Fibroblast of skin of abdomen (primary cell): ENCODE measurements at regions not wholly inside any gene's neighbourhood (a gene's known extent, or its start where the extent isn't known, plus 50 kb on each side); places are given as distances from the start of the nearest gene placed in this dataset.
A peak's percentile ranks its signal among the peaks of the same experiment; 100 is the strongest.
"Not testable (repeated sequence)": the region's sequence is repeated elsewhere in the genome, so short reads cannot be mapped to it uniquely, and the experiment has no call there.

Source experiments
- DNase-seq: peaks from one replicate; pipeline ENCODE4 v3.0.0-alpha.2; 2013

- DNase-seq = peak; percentile 54
Observed at GRCh38 chr15:62899090-62899493, 143.5 kb upstream of the TPM1 start.

- DNase-seq = no peak
Observed at GRCh38 chr15:62900071-62900802, 142.3 kb upstream of the TPM1 start.

DNA sequence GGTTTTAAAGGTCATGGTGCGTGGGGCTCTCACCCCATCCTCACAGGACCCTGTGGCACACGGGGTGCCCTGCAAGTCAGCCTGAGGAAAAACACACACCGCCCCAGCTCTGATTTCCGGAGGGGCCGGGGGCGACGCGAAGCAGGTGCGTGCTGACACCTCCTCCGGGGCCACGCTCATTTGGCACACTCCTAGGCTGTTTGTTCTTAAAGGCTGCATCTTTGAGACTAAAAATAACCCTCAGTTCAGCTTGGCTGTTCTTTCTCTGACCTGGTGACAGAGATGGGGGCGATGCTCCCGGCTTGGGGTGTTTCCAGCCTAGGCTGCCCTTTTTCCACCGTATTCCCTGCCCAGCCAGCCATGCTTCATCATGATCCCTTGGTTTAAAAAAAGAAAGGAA is 141.5 kb upstream of the TPM1 start:
- no peak for DNase-seq

- peak; percentile 51 for DNase-seq
Observed at GRCh38 chr15:62901909-62902546, 140.5 kb upstream of the TPM1 start.

DNA sequence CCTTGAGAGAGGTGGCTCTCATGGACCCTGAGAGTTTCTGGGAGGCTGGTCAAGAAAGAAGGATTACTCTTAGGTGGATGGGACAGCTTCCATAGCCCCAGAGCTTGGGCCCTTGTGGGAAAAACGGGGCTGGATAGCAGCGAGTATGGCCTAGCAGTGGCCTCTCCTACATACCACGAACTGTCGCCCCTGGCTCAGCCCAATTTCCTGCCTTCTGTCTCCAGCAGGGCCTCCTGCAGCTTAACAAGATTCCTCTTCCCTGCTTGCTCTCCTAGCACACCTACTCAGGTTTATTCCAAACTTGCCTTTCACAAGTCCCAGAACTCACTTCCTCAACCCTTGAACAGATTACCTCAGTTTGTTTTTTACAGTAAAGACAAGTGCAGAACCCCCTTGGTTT is 139.7 kb upstream of the TPM1 start:
- no peak for DNase-seq

GRCh38 chr15:62903437-62903836 is 139.1 kb upstream of the TPM1 start:
- DNase-seq = no peak

GRCh38 chr15:62904041-62904910 is 138.3 kb upstream of the TPM1 start:
- DNase-seq = no peak

DNA sequence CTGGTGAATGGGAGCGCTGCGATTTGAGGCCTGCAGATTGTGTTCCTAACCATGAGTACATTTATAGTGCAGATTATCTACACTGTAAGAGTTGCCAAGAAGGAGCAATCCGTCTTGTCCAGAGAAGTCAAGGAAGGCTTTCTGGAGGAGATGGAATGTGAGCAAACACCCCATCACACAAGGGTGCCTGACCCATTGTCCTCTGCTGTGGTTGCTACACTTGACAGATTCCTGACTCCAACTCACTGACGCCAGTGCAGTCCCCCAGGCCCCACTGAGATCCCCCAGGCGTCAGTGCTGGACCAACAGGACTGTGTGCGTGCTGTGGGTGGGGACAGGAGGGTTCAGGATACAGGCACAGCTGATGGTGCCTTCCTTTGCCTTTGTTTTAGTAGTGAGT is 135.9 kb upstream of the TPM1 start:
- no peak for DNase-seq

DNA sequence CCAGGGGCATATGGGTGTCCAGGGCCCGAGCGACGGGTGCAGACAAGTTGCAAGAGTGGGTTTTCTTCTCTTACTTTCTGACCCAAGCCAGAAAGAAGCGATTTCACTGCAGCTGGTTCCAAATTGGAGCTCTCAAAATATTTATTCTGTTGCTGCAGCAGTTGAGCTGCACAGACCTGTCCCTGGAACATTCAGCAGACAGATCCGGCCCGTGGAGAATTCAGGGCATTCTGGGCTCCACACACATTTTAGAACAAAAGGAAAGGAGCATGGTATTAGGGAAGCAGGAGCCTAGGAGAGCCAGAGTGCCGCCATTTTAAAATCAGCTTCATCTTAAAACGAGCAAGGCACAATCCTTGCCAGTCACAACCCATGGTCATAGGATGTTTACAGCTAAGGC is 135.3 kb upstream of the TPM1 start:
- DNase-seq = no peak

- not testable (repeated sequence) for DNase-seq
Observed at GRCh38 chr15:62908341-62908740, 134.2 kb upstream of the TPM1 start.

DNA sequence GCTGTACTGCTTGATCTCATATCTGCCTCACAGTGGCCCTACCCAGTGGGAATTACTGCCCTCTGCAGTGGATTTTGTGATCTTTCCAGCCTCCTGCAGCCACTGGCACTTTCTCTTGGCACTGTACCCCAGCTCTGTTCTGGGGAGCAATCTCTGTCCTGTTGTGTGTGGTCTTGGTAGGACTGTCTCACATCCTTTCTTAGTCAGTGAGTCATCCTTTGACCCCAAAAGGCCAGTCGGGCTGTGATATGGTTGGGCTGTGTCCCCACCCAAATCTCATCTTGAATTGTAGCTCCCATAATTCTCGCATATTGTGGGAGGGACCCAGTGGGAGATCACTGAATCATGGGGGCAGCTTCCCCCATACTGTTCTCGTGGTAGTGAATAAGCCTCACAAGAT is 133.3 kb upstream of the TPM1 start:
- DNase-seq = no peak

GRCh38 chr15:62912282-62912681 is 130.3 kb upstream of the TPM1 start:
- no peak for DNase-seq

- no peak for DNase-seq
Observed at GRCh38 chr15:62912808-62913207, 129.7 kb upstream of the TPM1 start.

DNA sequence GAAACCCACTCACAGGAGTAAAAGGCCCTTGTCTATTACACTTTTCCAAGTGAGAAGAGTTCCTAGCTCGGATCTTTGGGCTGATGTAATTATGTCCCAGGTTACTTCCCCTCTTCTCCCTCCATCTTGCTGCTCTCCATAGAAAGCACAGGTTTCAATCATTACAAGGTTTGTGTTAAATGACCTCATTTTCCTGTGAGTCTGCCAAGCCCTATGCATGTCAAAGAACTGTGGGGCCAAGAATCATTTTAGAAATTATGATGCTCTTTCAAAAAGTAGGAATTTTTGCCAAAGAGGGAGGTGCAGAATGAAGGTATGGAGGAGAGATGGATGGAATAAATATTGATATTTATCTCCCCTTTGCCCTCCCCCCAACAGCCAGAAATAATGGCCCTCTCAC is 129.3 kb upstream of the TPM1 start:
- peak; percentile 40 for DNase-seq

DNA sequence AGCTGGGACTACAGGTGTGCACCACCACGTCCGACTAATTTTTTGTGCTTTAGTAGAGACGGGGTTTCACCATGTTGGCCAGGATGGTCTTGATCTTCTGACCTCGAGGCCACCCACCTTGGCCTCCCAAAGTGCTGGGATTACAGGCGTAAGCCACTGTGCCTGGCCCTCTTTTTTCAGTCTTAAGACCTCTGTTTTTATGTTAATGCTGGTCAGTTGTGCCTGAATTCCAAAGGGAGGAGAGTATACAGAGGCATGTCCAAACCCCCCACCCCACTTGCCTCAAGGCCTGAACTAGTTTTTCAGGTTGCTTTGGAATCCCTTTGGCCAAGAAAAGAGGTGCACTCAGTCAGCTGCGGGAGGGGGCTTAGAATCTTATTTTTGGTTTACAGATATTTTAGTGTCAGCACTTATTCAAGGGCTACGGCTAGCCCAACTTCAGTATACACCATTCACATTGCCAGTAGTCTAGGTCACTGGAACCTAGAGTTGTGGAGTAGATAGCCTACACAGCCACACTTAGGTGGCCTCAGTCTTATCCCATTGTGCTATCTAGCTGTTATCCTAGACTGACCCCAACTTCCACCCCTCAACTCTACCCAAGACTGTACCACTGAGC is 128.0 kb upstream of the TPM1 start:
- no peak for DNase-seq

GRCh38 chr15:62920682-62921502 is 121.7 kb upstream of the TPM1 start:
- peak; percentile 74 for DNase-seq

GRCh38 chr15:62922514-62922913 is 120.0 kb upstream of the TPM1 start:
- DNase-seq = no peak

- DNase-seq = no peak
Observed at GRCh38 chr15:62925875-62926274, 116.7 kb upstream of the TPM1 start.

- DNase-seq = no peak
Observed at GRCh38 chr15:62927196-62927595, 115.4 kb upstream of the TPM1 start.

DNA sequence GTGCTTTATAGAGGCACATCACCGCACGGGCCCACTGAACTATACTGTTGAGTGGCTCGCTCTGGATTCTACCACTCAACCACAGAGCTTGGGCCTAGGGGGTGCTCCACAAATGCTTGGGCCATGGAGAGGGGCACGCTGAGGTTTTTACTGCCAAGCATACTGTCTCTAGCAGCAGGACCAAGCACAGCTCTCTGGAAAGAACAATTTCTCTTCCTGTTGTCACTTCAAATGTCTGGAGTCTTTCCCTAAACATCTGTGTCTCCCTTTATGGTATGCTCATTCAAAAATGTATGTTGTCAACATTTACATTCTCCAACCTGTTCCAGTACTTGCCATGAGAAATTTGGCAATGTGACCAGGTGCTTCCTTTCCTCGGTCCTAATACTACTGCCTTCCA is 114.7 kb upstream of the TPM1 start:
- DNase-seq = no peak

DNA sequence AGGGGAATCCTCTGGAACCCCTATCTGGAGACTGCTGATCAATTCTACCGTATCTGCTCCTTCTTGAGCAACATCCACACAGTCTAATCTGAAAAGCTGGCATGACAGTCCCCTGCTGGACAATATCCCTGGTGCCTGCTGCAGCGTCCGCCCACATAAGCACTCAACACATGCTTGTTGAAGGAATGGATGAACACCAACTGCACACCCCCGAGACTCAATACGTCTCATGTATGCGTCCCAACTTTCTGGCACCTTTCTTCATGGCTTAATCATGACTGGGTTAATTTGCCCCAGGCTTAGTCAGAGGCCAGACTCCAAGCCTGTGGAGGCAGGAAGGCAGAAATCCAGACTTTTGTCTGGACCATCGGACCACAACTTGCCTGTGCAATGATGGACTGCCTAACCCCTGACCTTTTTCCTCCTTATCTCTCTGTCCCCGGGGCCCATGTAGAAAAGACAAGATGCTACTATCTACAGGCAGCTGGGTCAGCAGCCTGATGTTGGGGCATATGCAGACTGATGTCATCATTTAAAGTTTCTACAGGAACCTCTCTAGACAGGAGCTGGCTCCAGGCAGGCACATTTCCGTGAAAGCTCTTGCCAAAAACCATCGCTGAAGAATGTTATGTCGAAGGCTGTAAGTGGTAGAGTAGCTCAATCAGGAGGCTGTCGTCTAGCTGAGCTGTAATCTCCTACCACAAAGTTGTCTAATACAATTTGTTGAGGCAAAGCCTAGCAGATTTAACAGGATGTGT is 114.1 kb upstream of the TPM1 start:
- peak; percentile 99 for DNase-seq

DNA sequence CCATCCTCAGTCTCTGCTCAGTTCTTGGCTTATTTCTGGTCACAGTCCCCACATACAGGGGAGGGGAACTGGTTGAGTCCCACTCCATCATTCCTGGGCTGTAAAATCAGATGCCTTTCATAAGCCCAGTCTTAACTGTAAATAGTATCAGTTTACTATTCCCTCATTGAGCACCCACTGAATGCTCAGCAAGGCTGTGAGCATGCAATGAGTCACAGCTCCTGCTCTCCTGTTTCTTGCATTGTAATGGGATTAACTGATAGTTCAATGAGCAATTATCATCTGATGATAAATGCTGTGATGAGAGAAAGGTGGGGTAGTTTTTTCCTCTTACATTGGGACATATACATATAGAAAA is 113.6 kb upstream of the TPM1 start:
- no peak for DNase-seq
